ENCODE measurements at regions not wholly inside any gene's neighbourhood (a gene's known extent, or its start where the extent isn't known, plus 50 kb on each side); places are given as distances from the start of the nearest gene placed in this dataset.

- no peak for TF ChIP-seq GATA2 (IDR thresholded peaks at IDR 0.05; ENCODE audit: low read depth, low read length)
- no peak for TF ChIP-seq GATA3 (IDR thresholded peaks at IDR 0.05; ENCODE audit: low read depth, low read length)
These were observed 220.1 kb downstream of the MEF2C start for GRCh38 chr5:88662846-88663245.
